A549 (cell line): ENCODE measurements at regions not wholly inside any gene's neighbourhood (a gene's known extent, or its start where the extent isn't known, plus 50 kb on each side); places are given as distances from the start of the nearest gene placed in this dataset.

Source experiments
- EP300 ChIP-seq, 2 experiments: fragments of >200 bp; sonication (Bioruptor Twin); formaldehyde crosslinking; IDR thresholded peaks; 2 replicates in 1 of 2; 3 replicates in 1 of 2; pipeline ENCODE4 v1.6.1; 2016 to 2017
- JUN ChIP-seq, 2 experiments: fragments of >200 bp; sonication (Bioruptor Twin); formaldehyde crosslinking; IDR thresholded peaks; 2 replicates in 1 of 2; 3 replicates in 1 of 2; pipeline ENCODE4 v1.6.1; 2016 to 2017
- NR3C1 ChIP-seq: fragments of >200 bp; sonication (Bioruptor Twin); formaldehyde crosslinking; IDR thresholded peaks from 3 replicates; pipeline ENCODE4 v1.6.1; 2017
- POLR2A ChIP-seq: IDR thresholded peaks from 2 replicates; pipeline ENCODE4 v1.6.1; 2012; ENCODE audit warnings: mild to moderate bottlenecking, low read length
- RNF2 ChIP-seq: fragments of 200-600 bp; sonication (generic); IDR thresholded peaks from 2 replicates; pipeline ENCODE4 v1.6.1; 2016; ENCODE audit warnings: low read depth, mild to moderate bottlenecking, antibody characterized with exemption, moderate library complexity, borderline replicate concordance
- TP53 ChIP-seq: fragments of 250-450 bp; sonication (Bioruptor Pico); IDR thresholded peaks from 2 replicates; pipeline ENCODE4 v1.5.0; 2021; ENCODE audit warnings: mild to moderate bottlenecking, moderate library complexity
- TF ChIP-seq, protein P1 (sequence below): fragments of >200 bp; sonication (Bioruptor Twin); formaldehyde crosslinking; IDR thresholded peaks from 3 replicates; pipeline ENCODE4 v1.5.1; 2016
- TF ChIP-seq, protein P2 (sequence below): fragments of >200 bp; sonication (Bioruptor Twin); formaldehyde crosslinking; IDR thresholded peaks from 3 replicates; pipeline ENCODE4 v1.6.1; 2016
- TF ChIP-seq, protein P3 (sequence below): fragments of 450-650 bp; IDR thresholded peaks from 2 replicates; pipeline ENCODE4 v1.6.1; 2014; ENCODE audit warnings: antibody characterized with exemption
- TF ChIP-seq, protein P4 (sequence below): IDR thresholded peaks from 2 replicates; pipeline ENCODE4 v1.6.1; 2012

DNA sequence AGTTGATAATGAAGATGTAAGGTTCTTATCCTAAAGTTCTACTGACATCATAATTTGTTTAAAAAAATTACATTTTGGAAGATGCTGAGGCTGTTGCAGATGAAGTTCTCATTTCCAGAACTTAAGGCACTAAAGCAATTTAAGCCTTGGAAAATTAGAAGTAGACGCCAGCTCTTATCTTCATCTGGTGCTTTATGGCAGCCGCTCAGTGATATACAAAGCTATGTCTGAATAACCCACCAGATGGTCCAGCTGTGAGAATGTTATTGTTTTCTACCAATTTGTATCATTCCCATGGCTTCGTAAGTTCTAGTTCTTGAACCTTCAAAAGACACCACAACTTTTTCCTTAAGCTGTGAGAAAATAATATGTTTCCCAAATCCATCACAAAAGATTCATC lies 212.1 kb upstream of the ARID2 start:
- TF ChIP-seq, protein P1, sequence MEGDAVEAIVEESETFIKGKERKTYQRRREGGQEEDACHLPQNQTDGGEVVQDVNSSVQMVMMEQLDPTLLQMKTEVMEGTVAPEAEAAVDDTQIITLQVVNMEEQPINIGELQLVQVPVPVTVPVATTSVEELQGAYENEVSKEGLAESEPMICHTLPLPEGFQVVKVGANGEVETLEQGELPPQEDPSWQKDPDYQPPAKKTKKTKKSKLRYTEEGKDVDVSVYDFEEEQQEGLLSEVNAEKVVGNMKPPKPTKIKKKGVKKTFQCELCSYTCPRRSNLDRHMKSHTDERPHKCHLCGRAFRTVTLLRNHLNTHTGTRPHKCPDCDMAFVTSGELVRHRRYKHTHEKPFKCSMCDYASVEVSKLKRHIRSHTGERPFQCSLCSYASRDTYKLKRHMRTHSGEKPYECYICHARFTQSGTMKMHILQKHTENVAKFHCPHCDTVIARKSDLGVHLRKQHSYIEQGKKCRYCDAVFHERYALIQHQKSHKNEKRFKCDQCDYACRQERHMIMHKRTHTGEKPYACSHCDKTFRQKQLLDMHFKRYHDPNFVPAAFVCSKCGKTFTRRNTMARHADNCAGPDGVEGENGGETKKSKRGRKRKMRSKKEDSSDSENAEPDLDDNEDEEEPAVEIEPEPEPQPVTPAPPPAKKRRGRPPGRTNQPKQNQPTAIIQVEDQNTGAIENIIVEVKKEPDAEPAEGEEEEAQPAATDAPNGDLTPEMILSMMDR: no peak
- TF ChIP-seq, protein P2, sequence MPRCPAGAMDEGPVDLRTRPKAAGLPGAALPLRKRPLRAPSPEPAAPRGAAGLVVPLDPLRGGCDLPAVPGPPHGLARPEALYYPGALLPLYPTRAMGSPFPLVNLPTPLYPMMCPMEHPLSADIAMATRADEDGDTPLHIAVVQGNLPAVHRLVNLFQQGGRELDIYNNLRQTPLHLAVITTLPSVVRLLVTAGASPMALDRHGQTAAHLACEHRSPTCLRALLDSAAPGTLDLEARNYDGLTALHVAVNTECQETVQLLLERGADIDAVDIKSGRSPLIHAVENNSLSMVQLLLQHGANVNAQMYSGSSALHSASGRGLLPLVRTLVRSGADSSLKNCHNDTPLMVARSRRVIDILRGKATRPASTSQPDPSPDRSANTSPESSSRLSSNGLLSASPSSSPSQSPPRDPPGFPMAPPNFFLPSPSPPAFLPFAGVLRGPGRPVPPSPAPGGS: no peak
- TF ChIP-seq POLR2A (no peak), EP300 (IDR thresholded peaks at IDR 0.05) (no peak), RNF2 (no peak), TP53 (CRISPR knock-in tag) (no peak), NR3C1 (no peak), JUN (IDR thresholded peaks at IDR 0.05) (no peak)
- TF ChIP-seq, protein P3, sequence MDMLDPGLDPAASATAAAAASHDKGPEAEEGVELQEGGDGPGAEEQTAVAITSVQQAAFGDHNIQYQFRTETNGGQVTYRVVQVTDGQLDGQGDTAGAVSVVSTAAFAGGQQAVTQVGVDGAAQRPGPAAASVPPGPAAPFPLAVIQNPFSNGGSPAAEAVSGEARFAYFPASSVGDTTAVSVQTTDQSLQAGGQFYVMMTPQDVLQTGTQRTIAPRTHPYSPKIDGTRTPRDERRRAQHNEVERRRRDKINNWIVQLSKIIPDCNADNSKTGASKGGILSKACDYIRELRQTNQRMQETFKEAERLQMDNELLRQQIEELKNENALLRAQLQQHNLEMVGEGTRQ: no peak
- TF ChIP-seq, protein P4, sequence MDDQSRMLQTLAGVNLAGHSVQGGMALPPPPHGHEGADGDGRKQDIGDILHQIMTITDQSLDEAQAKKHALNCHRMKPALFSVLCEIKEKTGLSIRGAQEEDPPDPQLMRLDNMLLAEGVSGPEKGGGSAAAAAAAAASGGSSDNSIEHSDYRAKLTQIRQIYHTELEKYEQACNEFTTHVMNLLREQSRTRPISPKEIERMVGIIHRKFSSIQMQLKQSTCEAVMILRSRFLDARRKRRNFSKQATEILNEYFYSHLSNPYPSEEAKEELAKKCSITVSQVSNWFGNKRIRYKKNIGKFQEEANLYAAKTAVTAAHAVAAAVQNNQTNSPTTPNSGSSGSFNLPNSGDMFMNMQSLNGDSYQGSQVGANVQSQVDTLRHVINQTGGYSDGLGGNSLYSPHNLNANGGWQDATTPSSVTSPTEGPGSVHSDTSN: no peak
